ENCODE measurements at regions not wholly inside any gene's neighbourhood (a gene's known extent, or its start where the extent isn't known, plus 50 kb on each side); places are given as distances from the start of the nearest gene placed in this dataset.

- WGBS, 4 donors: 89 to 97% (median 91%) methylated on average over 10 of the region's 10 CpGs
Measured at GRCh38 chr19:29086646-29087045, 126.3 kb downstream of the UQCRFS1 start.

GRCh38 chr19:29086182-29086581 is 126.8 kb downstream of the UQCRFS1 start:
- H3K27me3 ChIP-seq: peaks cover 0 to 23% (median 0%) of the 10 kb centered on the region in 9 donors
- intact Hi-C loops (cut with DNase I): no loop called here
- no peaks in the 10 kb centered on the region for H3K36me3 ChIP-seq
- H3K4me3 ChIP-seq: no peak overlapping the region
- WGBS, 4 donors: 83 to 88% (median 87%) methylated on average over 7 of the region's 7 CpGs
- no peak for DNase-seq
- ATAC-seq: peak in 1 of 4 donors; percentile 23
- no peaks in the 10 kb centered on the region for H3K4me1 ChIP-seq
- TF ChIP-seq POLR2A (IDR thresholded peaks at IDR 0.05) (no peak), CTCF (IDR thresholded peaks at IDR 0.05) (no peak)
- no peaks in the 10 kb centered on the region for H3K9me3 ChIP-seq
- no peak overlapping the region for H3K27ac ChIP-seq

More at GRCh38 chr19:29086646-29087045, 126.3 kb downstream of the UQCRFS1 start:
- intact Hi-C loops (cut with DNase I): no loop called here
- no peak overlapping the region for H3K27ac ChIP-seq
- H3K36me3 ChIP-seq: no peaks in the 10 kb centered on the region
- H3K9me3 ChIP-seq: no peaks in the 10 kb centered on the region
- peaks cover 0 to 21% (median 0%) of the 10 kb centered on the region in 9 donors for H3K27me3 ChIP-seq
- TF ChIP-seq POLR2A (IDR thresholded peaks at IDR 0.05) (no peak), CTCF (IDR thresholded peaks at IDR 0.05) (no peak)
- DNase-seq (no peak), ATAC-seq (peak in 1 of 4 donors; percentile 11)
- H3K4me1 ChIP-seq: no peaks in the 10 kb centered on the region
- no peak overlapping the region for H3K4me3 ChIP-seq

GRCh38 chr19:29085630-29086029 is 127.3 kb downstream of the UQCRFS1 start:
- no peak for TF ChIP-seq CTCF (IDR thresholded peaks at IDR 0.05)
- TF ChIP-seq POLR2A (IDR thresholded peaks at IDR 0.05): no peak
- H3K9me3 ChIP-seq: no peaks in the 10 kb centered on the region
- no peak overlapping the region for H3K4me3 ChIP-seq
- intact Hi-C loops (cut with DNase I): no loop called here
- H3K27me3 ChIP-seq: peaks cover 0 to 27% (median 5%) of the 10 kb centered on the region in 9 donors
- no peak overlapping the region for H3K27ac ChIP-seq
- H3K36me3 ChIP-seq: no peaks in the 10 kb centered on the region
- no peak for ATAC-seq
- WGBS, 4 donors: 59 to 67% (median 62%) methylated on average over 3 of the region's 3 CpGs
- no peaks in the 10 kb centered on the region for H3K4me1 ChIP-seq
- no peak for DNase-seq

GRCh38 chr19:29085206-29085605 is 127.7 kb downstream of the UQCRFS1 start:
- Histone ChIP-seq H3K9me3 (no peaks in the 10 kb centered on the region), H3K4me3 (no peak overlapping the region), H3K4me1 (no peaks in the 10 kb centered on the region), H3K27me3 (peaks cover 0 to 27% (median 5%) of the 10 kb centered on the region in 9 donors), H3K36me3 (no peaks in the 10 kb centered on the region), H3K27ac (no peak overlapping the region)
- DNase-seq (no peak), ATAC-seq (no peak)
- no peak for TF ChIP-seq CTCF (IDR thresholded peaks at IDR 0.05)
- TF ChIP-seq POLR2A (IDR thresholded peaks at IDR 0.05): no peak
- intact Hi-C loops (cut with DNase I): no loop called here
- 66 to 76% (median 72%) methylated on average over 5 of the region's 5 CpGs for WGBS, 4 donors

All from heart left ventricle (tissue), 16 donors.